A549 (cell line): ENCODE measurements at regions not wholly inside any gene's neighbourhood (a gene's known extent, or its start where the extent isn't known, plus 50 kb on each side); places are given as distances from the start of the nearest gene placed in this dataset.

Experiments used
- ATAC-seq, 2 experiments: fragments of 200-7000 bp in 1 of 2; fragments of >200 bp in 1 of 2; cut with Nextera tagmentation in 1 of 2; cut with Tn5 transposase in 1 of 2; 3 replicates each; pipeline versions ENCODE4 v1.8.0 to v1.9.1; 2018 to 2020; ENCODE audit warnings: mild to moderate bottlenecking in 1 of 2, moderate library complexity in 1 of 2
- CTCF ChIA-PET: fragments of 300-600 bp; sonication (Branson Sonifier 250); formaldehyde crosslinking; extraction: SDS; loops from one replicate; lab custom pipeline; 2021; ENCODE audit warnings: antibody characterized with exemption, inconsistent platforms; lab: Yijun Ruan, JAX
- POLR2A ChIA-PET: fragments of 350-600 bp; formaldehyde crosslinking; extraction: SDS; loops from one replicate; lab custom pipeline; 2021; ENCODE audit warnings: antibody characterized with exemption, inconsistent platforms; lab: Yijun Ruan, JAX
- DNase-seq, 2 experiments: peaks; one replicate each; pipeline versions ENCODE4 v3.0.0 to v3.0.0-alpha.2; 2011 to 2016; ENCODE audit warnings: low read depth in 1 of 2, low spot score in 1 of 2
- FAIRE-seq: peaks from 2 replicates; lab custom pipeline; 2011; peaks lifted over from hg19 to GRCh38; lab: Jason Lieb, UNC
- H3K27ac ChIP-seq, 2 experiments: fragments of >200 bp; sonication (Bioruptor Twin); formaldehyde crosslinking; 3 replicates each; pipeline ENCODE4 v1.5.1; 2016 to 2017
- H3K4me1 ChIP-seq: fragments of >200 bp; sonication (Bioruptor Twin); formaldehyde crosslinking; 3 replicates; pipeline ENCODE4 v1.6.1; 2016
- H3K4me2 ChIP-seq: fragments of >200 bp; sonication (Bioruptor Twin); formaldehyde crosslinking; 3 replicates; pipeline ENCODE4 v1.6.1; 2016
- H3K4me3 ChIP-seq: fragments of >200 bp; sonication (Bioruptor Twin); formaldehyde crosslinking; 3 replicates; pipeline ENCODE4 v1.5.1; 2016
- H3K9me3 ChIP-seq: fragments of >200 bp; sonication (Bioruptor Twin); formaldehyde crosslinking; 3 replicates; pipeline ENCODE4 v1.6.1; 2016
- ATOH8 ChIP-seq: fragments of 250-450 bp; sonication (Bioruptor Pico); IDR thresholded peaks from 2 replicates; pipeline ENCODE4 v1.5.0; 2020; ENCODE audit warnings: low read depth, mild to moderate bottlenecking, moderate library complexity
- CBX2 ChIP-seq: fragments of 200-600 bp; sonication (generic); IDR thresholded peaks from 2 replicates; pipeline ENCODE4 v1.6.1; 2016; ENCODE audit warnings: low read depth, mild to moderate bottlenecking, borderline replicate concordance
- CBX8 ChIP-seq: fragments of 200-600 bp; sonication (generic); IDR thresholded peaks from 2 replicates; pipeline ENCODE4 v1.6.1; 2016
- CEBPB ChIP-seq, 2 experiments: fragments of >200 bp in 1 of 2; sonication (Bioruptor Twin) in 1 of 2; formaldehyde crosslinking in 1 of 2; IDR thresholded peaks; 2 replicates each; pipeline ENCODE4 v1.6.1; 2012 to 2016
- CHD4 ChIP-seq: fragments of 200-600 bp; sonication (generic); IDR thresholded peaks from 2 replicates; pipeline ENCODE4 v1.6.1; 2016; ENCODE audit warnings: antibody characterized with exemption, mild to moderate bottlenecking, borderline replicate concordance
- E2F6 ChIP-seq: IDR thresholded peaks from 2 replicates; pipeline ENCODE4 v1.6.1; 2012; ENCODE audit warnings: low read depth, borderline replicate concordance
- EHF ChIP-seq: fragments of 250-450 bp; sonication (Bioruptor Pico); IDR thresholded peaks from 2 replicates; pipeline ENCODE4 v1.5.0; 2020; ENCODE audit warnings: mild to moderate bottlenecking
- EHMT2 ChIP-seq: fragments of 200-600 bp; sonication (generic); IDR thresholded peaks from 2 replicates; pipeline ENCODE4 v1.6.1; 2016; ENCODE audit warnings: antibody characterized with exemption, low read depth, mild to moderate bottlenecking, moderate library complexity
- ESRRA ChIP-seq: fragments of 150-350 bp; IDR thresholded peaks from 2 replicates; pipeline ENCODE4 v1.6.1; 2014; ENCODE audit warnings: mild to moderate bottlenecking, low read length, borderline replicate concordance
- GATA3 ChIP-seq: IDR thresholded peaks from 2 replicates; pipeline ENCODE4 v1.6.1; 2012; ENCODE audit warnings: borderline replicate concordance
- HDAC2 ChIP-seq: fragments of 200-600 bp; sonication (generic); IDR thresholded peaks from 2 replicates; pipeline ENCODE4 v1.6.1; 2016
- HES2 ChIP-seq: fragments of >200 bp; sonication (Bioruptor Twin); formaldehyde crosslinking; IDR thresholded peaks from 2 replicates; pipeline ENCODE4 v1.6.1; 2016
- HEYL ChIP-seq: fragments of 250-450 bp; sonication (Bioruptor Pico); IDR thresholded peaks from 2 replicates; pipeline ENCODE4 v1.8.0; 2021; ENCODE audit warnings: mild to moderate bottlenecking, moderate library complexity
- KDM1A ChIP-seq: fragments of 200-600 bp; sonication (generic); IDR thresholded peaks from 2 replicates; pipeline ENCODE4 v1.6.1; 2016; ENCODE audit warnings: low read depth, mild to moderate bottlenecking
- MAZ ChIP-seq: fragments of 150-350 bp; IDR thresholded peaks from 2 replicates; pipeline ENCODE4 v1.6.1; 2014; ENCODE audit warnings: antibody characterized with exemption, low read depth, low read length, borderline replicate concordance
- NFE2L2 ChIP-seq: fragments of 150-350 bp; conservative IDR thresholded peaks from 2 replicates; pipeline ENCODE4 v1.6.1; 2014; ENCODE audit warnings: low read length
- NPAS2 ChIP-seq: fragments of 250-450 bp; sonication (Bioruptor Pico); IDR thresholded peaks from 2 replicates; pipeline ENCODE4 v1.8.0; 2022; ENCODE audit warnings: mild to moderate bottlenecking, moderate library complexity, borderline replicate concordance
- NR3C1 ChIP-seq: fragments of >200 bp; sonication (Bioruptor Twin); formaldehyde crosslinking; IDR thresholded peaks from 3 replicates; pipeline ENCODE4 v1.6.1; 2017
- PHF8 ChIP-seq: fragments of 200-600 bp; sonication (generic); IDR thresholded peaks from 2 replicates; pipeline ENCODE4 v1.6.1; 2016; ENCODE audit warnings: low read depth, mild to moderate bottlenecking, antibody characterized with exemption, moderate library complexity, borderline replicate concordance
- POLR2A ChIP-seq: IDR thresholded peaks from 2 replicates; pipeline ENCODE4 v1.6.1; 2012; ENCODE audit warnings: mild to moderate bottlenecking, low read length
- RFX5 ChIP-seq: fragments of 450-650 bp; IDR thresholded peaks from 2 replicates; pipeline ENCODE4 v1.7.1; 2014; ENCODE audit warnings: antibody characterized with exemption, mild to moderate bottlenecking, moderate library complexity
- USF2 ChIP-seq: fragments of 450-650 bp; IDR thresholded peaks from 2 replicates; pipeline ENCODE4 v1.6.1; 2014; ENCODE audit warnings: antibody characterized with exemption
- ZC3H11A ChIP-seq: fragments of 450-650 bp; IDR thresholded peaks from 2 replicates; pipeline ENCODE4 v1.6.1; 2014; ENCODE audit warnings: antibody characterized with exemption, mild to moderate bottlenecking
- WGBS: methylation state at CpG from one replicate; pipeline ENCODE4 v1.1.6; 2017; ENCODE audit errors: missing lambda C conversion rate; 5-methylcytosine and 5-hydroxymethylcytosine counted together

GRCh38 chr21:41669533-41669830 is 97.4 kb downstream of the RIPK4 start (continued):
- TF ChIP-seq ZC3H11A = no peak

- 87% methylated on average over 6 of the region's 26 CpGs for WGBS
- no peak overlapping the region for H3K4me3 ChIP-seq
- no peak for FAIRE-seq
- no peak for TF ChIP-seq KDM1A
- TF ChIP-seq MAZ = no peak
- no peak for TF ChIP-seq ZC3H11A
- TF ChIP-seq PHF8 = no peak
- no peak for TF ChIP-seq HDAC2
- no peak for TF ChIP-seq HES2
- no peak for TF ChIP-seq GATA3
- TF ChIP-seq CBX8 = no peak
- TF ChIP-seq CHD4 = no peak
- TF ChIP-seq NPAS2 (CRISPR knock-in tag) = no peak
- H3K9me3 ChIP-seq = no peaks in the 10 kb centered on the region
- H3K4me1 ChIP-seq = peaks cover 16% of the 10 kb centered on the region
- no peak overlapping the region for H3K4me2 ChIP-seq
- DNase-seq = no peak
- CTCF ChIA-PET = interaction anchor here (1.6 kb wide), 1 partner anchor 56 kb away, joined by 4 read pairs; no protein-coding TSS in a partner anchor
- ATAC-seq = no peak
- peak overlapping the region in 1 of 2 experiments; percentile 41; a peak in 1 of 6 replicates for H3K27ac ChIP-seq
- POLR2A ChIA-PET = no interaction called here
Observed at GRCh38 chr21:41668686-41669532, 97.9 kb downstream of the RIPK4 start.

- ChIA-PET POLR2A (no interaction called here), CTCF (interaction anchor here (1.7 kb wide), 1 partner anchor 55 kb away, joined by 7 read pairs; no protein-coding TSS in a partner anchor)
- no peak for ATAC-seq
- no peak for TF ChIP-seq ATOH8
- TF ChIP-seq USF2 = no peak
- TF ChIP-seq POLR2A = no peak
- no peak for TF ChIP-seq CEBPB (IDR thresholded peaks at IDR 0.05)
- TF ChIP-seq NR3C1 = no peak
- no peak for FAIRE-seq
- Histone ChIP-seq H3K9me3 (no peaks in the 10 kb centered on the region), H3K4me2 (no peak overlapping the region), H3K4me3 (no peak overlapping the region), H3K4me1 (peaks cover 18% of the 10 kb centered on the region), H3K27ac (peak overlapping the region in 1 of 2 experiments; percentile 35; a peak in 1 of 6 replicates)
- 82% methylated on average over 9 of the region's 11 CpGs for WGBS
- DNase-seq = no peak
Observed at GRCh38 chr21:41668051-41668541, 98.8 kb downstream of the RIPK4 start.

- H3K4me3 ChIP-seq = no peak overlapping the region
- ChIA-PET POLR2A (interaction anchor here (0.6 kb wide), 1 partner anchor 10 kb away, joined by 9 read pairs; no protein-coding TSS in a partner anchor), CTCF (interaction anchor here (1.7 kb wide), 1 partner anchor 54 kb away, joined by 7 read pairs; no protein-coding TSS in a partner anchor)
- H3K9me3 ChIP-seq = no peaks in the 10 kb centered on the region
- peaks cover 18% of the 10 kb centered on the region for H3K4me1 ChIP-seq
- FAIRE-seq (no peak), DNase-seq (no peak), ATAC-seq (no peak)
- H3K27ac ChIP-seq = peak overlapping the region in 1 of 2 experiments; percentile 86; a peak in 1 of 6 replicates
- no peak for TF ChIP-seq RFX5
- no peak for TF ChIP-seq NFE2L2
- TF ChIP-seq GATA3 = no peak
- no peak for TF ChIP-seq HES2
- no peak for TF ChIP-seq EHMT2
- no peak for TF ChIP-seq HEYL (CRISPR knock-in tag)
- no peak for TF ChIP-seq CBX2
- no peak for TF ChIP-seq ESRRA
- TF ChIP-seq EHF (CRISPR knock-in tag) = no peak
- no peak for TF ChIP-seq NR3C1
- no peak for TF ChIP-seq E2F6
- TF ChIP-seq, all 56 proteins: peak for 0
- 89% methylated on average over 3 of the region's 3 CpGs for WGBS
- no peak overlapping the region for H3K4me2 ChIP-seq
Observed at GRCh38 chr21:41667136-41667535, 99.7 kb downstream of the RIPK4 start.
